ENCODE measurements at regions not wholly inside any gene's neighbourhood (a gene's known extent, or its start where the extent isn't known, plus 50 kb on each side); places are given as distances from the start of the nearest gene placed in this dataset.

DNA sequence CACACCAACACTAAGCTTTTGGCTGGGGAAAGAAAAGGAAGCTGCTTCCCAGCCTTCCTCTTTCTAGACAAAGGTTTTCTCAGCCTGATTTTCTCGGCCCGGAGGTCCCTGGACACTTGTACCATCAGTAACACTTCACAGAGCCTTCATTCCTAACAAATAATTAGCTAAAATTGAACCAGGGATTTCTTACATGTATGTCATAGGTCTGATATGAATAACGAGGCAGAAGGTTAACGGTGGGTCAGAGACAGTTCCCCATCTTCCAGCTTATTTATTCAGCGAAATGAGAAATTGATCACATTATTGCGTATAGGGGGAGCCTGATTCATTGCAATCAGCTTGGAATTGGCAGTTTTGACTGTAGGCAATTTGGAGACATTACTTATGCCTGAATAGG, 142.5 kb downstream of the SALL1 start:
- no peak overlapping the region for H3K27ac Mint-ChIP-seq (ENCODE audit: unreplicated experiment)
- H3K79me2 ChIP-seq (ENCODE audit: insufficient read depth, low read length): no peaks in the 10 kb centered on the region
- H3K27me3 ChIP-seq (ENCODE audit: insufficient read depth, low read length): no peaks in the 10 kb centered on the region
- H3K4me3 ChIP-seq (ENCODE audit: insufficient read depth, low read depth, low read length): no peak overlapping the region
- H3K4me2 ChIP-seq (ENCODE audit: low read length): no peak overlapping the region
- H2AFZ ChIP-seq (ENCODE audit: low read depth, low read length): no peak overlapping the region
- H3K4me1 Mint-ChIP-seq (ENCODE audit: low read depth, unreplicated experiment): peaks cover 14% of the 10 kb centered on the region
- no peaks in the 10 kb centered on the region for H4K20me1 ChIP-seq (ENCODE audit: insufficient read depth, low read length)
- H3K9me3 Mint-ChIP-seq (ENCODE audit: unreplicated experiment): peaks cover 3% of the 10 kb centered on the region
- TF ChIP-seq, protein P1, sequence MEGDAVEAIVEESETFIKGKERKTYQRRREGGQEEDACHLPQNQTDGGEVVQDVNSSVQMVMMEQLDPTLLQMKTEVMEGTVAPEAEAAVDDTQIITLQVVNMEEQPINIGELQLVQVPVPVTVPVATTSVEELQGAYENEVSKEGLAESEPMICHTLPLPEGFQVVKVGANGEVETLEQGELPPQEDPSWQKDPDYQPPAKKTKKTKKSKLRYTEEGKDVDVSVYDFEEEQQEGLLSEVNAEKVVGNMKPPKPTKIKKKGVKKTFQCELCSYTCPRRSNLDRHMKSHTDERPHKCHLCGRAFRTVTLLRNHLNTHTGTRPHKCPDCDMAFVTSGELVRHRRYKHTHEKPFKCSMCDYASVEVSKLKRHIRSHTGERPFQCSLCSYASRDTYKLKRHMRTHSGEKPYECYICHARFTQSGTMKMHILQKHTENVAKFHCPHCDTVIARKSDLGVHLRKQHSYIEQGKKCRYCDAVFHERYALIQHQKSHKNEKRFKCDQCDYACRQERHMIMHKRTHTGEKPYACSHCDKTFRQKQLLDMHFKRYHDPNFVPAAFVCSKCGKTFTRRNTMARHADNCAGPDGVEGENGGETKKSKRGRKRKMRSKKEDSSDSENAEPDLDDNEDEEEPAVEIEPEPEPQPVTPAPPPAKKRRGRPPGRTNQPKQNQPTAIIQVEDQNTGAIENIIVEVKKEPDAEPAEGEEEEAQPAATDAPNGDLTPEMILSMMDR (IDR thresholded peaks at IDR 0.05; ENCODE audit: insufficient read depth, low read depth, low read length): no peak
- no peak for TF ChIP-seq EZH2 (IDR thresholded peaks at IDR 0.05; ENCODE audit: insufficient read depth, low read length)
- no peaks in the 10 kb centered on the region for H3K36me3 Mint-ChIP-seq (ENCODE audit: low read depth, unreplicated experiment)
- FAIRE-seq (no peak), DNase-seq (ENCODE audit: low read depth) (no peak)
- H3K27me3 Mint-ChIP-seq (ENCODE audit: low read depth, unreplicated experiment): peaks cover 4% of the 10 kb centered on the region
- no peaks in the 10 kb centered on the region for H3K4me1 ChIP-seq (ENCODE audit: insufficient read depth, low read length)
- no peak overlapping the region for H3K9ac ChIP-seq (ENCODE audit: low read length)
- H3K9me3 ChIP-seq (ENCODE audit: insufficient read depth, low read depth, low read length): no peaks in the 10 kb centered on the region
- no peak overlapping the region for H3K27ac ChIP-seq (ENCODE audit: low read depth, low read length)
- H3K4me3 Mint-ChIP-seq (ENCODE audit: unreplicated experiment): no peak overlapping the region
- no peaks in the 10 kb centered on the region for H3K36me3 ChIP-seq (ENCODE audit: insufficient read depth, low read length)

- Histone ChIP-seq H3K4me3 (ENCODE audit: insufficient read depth, low read depth, low read length) (no peak overlapping the region), H3K36me3 (ENCODE audit: insufficient read depth, low read length) (no peaks in the 10 kb centered on the region), H2AFZ (ENCODE audit: low read depth, low read length) (no peak overlapping the region), H3K27me3 (ENCODE audit: insufficient read depth, low read length) (no peaks in the 10 kb centered on the region), H3K9ac (ENCODE audit: low read length) (no peak overlapping the region), H4K20me1 (ENCODE audit: insufficient read depth, low read length) (no peaks in the 10 kb centered on the region), H3K4me1 (ENCODE audit: insufficient read depth, low read length) (no peaks in the 10 kb centered on the region), H3K79me2 (ENCODE audit: insufficient read depth, low read length) (no peaks in the 10 kb centered on the region), H3K4me2 (ENCODE audit: low read length) (no peak overlapping the region), H3K9me3 (ENCODE audit: insufficient read depth, low read depth, low read length) (no peaks in the 10 kb centered on the region), H3K27ac (ENCODE audit: low read depth, low read length) (no peak overlapping the region)
- no peak for FAIRE-seq
- Mint-ChIP-seq H3K36me3 (ENCODE audit: low read depth, unreplicated experiment) (no peaks in the 10 kb centered on the region), H3K4me1 (ENCODE audit: low read depth, unreplicated experiment) (peaks cover 10% of the 10 kb centered on the region), H3K4me3 (ENCODE audit: unreplicated experiment) (no peak overlapping the region), H3K9me3 (ENCODE audit: unreplicated experiment) (peaks cover 3% of the 10 kb centered on the region), H3K27me3 (ENCODE audit: low read depth, unreplicated experiment) (peaks cover 4% of the 10 kb centered on the region), H3K27ac (ENCODE audit: unreplicated experiment) (no peak overlapping the region)
- TF ChIP-seq EZH2 (IDR thresholded peaks at IDR 0.05; ENCODE audit: insufficient read depth, low read length): no peak
- TF ChIP-seq, protein P1 (IDR thresholded peaks at IDR 0.05; ENCODE audit: insufficient read depth, low read depth, low read length): no peak
- DNase-seq (ENCODE audit: low read depth): no peak
Observed at GRCh38 chr16:51008037-51008436, 143.0 kb downstream of the SALL1 start.

- Mint-ChIP-seq H3K9me3 (ENCODE audit: unreplicated experiment) (peaks cover 3% of the 10 kb centered on the region), H3K27ac (ENCODE audit: unreplicated experiment) (no peak overlapping the region), H3K27me3 (ENCODE audit: low read depth, unreplicated experiment) (peaks cover 4% of the 10 kb centered on the region), H3K4me1 (ENCODE audit: low read depth, unreplicated experiment) (no peaks in the 10 kb centered on the region), H3K36me3 (ENCODE audit: low read depth, unreplicated experiment) (no peaks in the 10 kb centered on the region), H3K4me3 (ENCODE audit: unreplicated experiment) (no peak overlapping the region)
- H2AFZ ChIP-seq (ENCODE audit: low read depth, low read length): no peak overlapping the region
- H4K20me1 ChIP-seq (ENCODE audit: insufficient read depth, low read length): no peaks in the 10 kb centered on the region
- no peaks in the 10 kb centered on the region for H3K79me2 ChIP-seq (ENCODE audit: insufficient read depth, low read length)
- no peak overlapping the region for H3K4me2 ChIP-seq (ENCODE audit: low read length)
- no peaks in the 10 kb centered on the region for H3K4me1 ChIP-seq (ENCODE audit: insufficient read depth, low read length)
- H3K9me3 ChIP-seq (ENCODE audit: insufficient read depth, low read depth, low read length): no peaks in the 10 kb centered on the region
- no peak for DNase-seq (ENCODE audit: low read depth)
- no peaks in the 10 kb centered on the region for H3K27me3 ChIP-seq (ENCODE audit: insufficient read depth, low read length)
- H3K4me3 ChIP-seq (ENCODE audit: insufficient read depth, low read depth, low read length): no peak overlapping the region
- H3K36me3 ChIP-seq (ENCODE audit: insufficient read depth, low read length): no peaks in the 10 kb centered on the region
- H3K9ac ChIP-seq (ENCODE audit: low read length): no peak overlapping the region
- no peak for FAIRE-seq
- H3K27ac ChIP-seq (ENCODE audit: low read depth, low read length): no peak overlapping the region
- TF ChIP-seq, protein P1 (IDR thresholded peaks at IDR 0.05; ENCODE audit: insufficient read depth, low read depth, low read length): no peak
- no peak for TF ChIP-seq EZH2 (IDR thresholded peaks at IDR 0.05; ENCODE audit: insufficient read depth, low read length)
Observed at GRCh38 chr16:51003850-51004566, 147.1 kb downstream of the SALL1 start.
